IMR-90 (cell line): ENCODE measurements at regions not wholly inside any gene's neighbourhood (a gene's known extent, or its start where the extent isn't known, plus 50 kb on each side); places are given as distances from the start of the nearest gene placed in this dataset.

Experiments used
- ATAC-seq: fragments of 200-7000 bp; cut with Tn5 transposase; 2 replicates; pipeline ENCODE4 v1.9.1; 2020; ENCODE audit warnings: low read depth, mild to moderate bottlenecking, moderate library complexity
- BruUV-seq: library from RNA; stranded (reverse); fragments of 400-500 nt; replicated peaks from 2 replicates; lab custom pipeline; 2021; lab: Mats Ljungman, UMichigan
- CTCF ChIA-PET: fragments of 300-600 bp; formaldehyde crosslinking; extraction: SDS; loops from one replicate; lab custom pipeline; 2021; ENCODE audit warnings: antibody characterized with exemption; lab: Yijun Ruan, JAX
- POLR2A ChIA-PET: fragments of 300-600 bp; sonication (Branson Sonifier 250); formaldehyde crosslinking; loops from one replicate; lab custom pipeline; 2022; ENCODE audit warnings: antibody characterized with exemption; ENCODE audit not compliant: unreplicated experiment; lab: Charles Lee
- DNase-seq: peaks from one replicate; pipeline ENCODE4 v3.0.0; 2013
- H2AFZ ChIP-seq: replicated peaks from 2 replicates; pipeline ENCODE3; 2013; ENCODE audit warnings: low read length, mild to moderate bottlenecking; ENCODE audit not compliant: poor library complexity
- H2AK5ac ChIP-seq: 2 replicates; pipeline ENCODE4 v1.6.1; 2013; ENCODE audit warnings: low read depth, low read length, inconsistent platforms
- H2AK9ac ChIP-seq: replicated peaks from 2 replicates; pipeline ENCODE3; 2013; ENCODE audit warnings: mild to moderate bottlenecking, low read depth, low read length, moderate library complexity; ENCODE audit not compliant: poor library complexity
- H2BK120ac ChIP-seq: 2 replicates; pipeline ENCODE4 v1.6.1; 2013; ENCODE audit warnings: low read depth, low read length, inconsistent platforms
- H2BK15ac ChIP-seq: 3 replicates; pipeline ENCODE4 v1.6.1; 2013; ENCODE audit warnings: low read depth, low read length, inconsistent platforms
- H2BK20ac ChIP-seq: 2 replicates; pipeline ENCODE4 v1.6.1; 2013; ENCODE audit warnings: low read depth, mild to moderate bottlenecking, inconsistent platforms, low read length, moderate library complexity
- H2BK5ac ChIP-seq: 2 replicates; pipeline ENCODE4 v1.6.1; 2013; ENCODE audit warnings: mild to moderate bottlenecking, low read depth, low read length, inconsistent platforms; ENCODE audit not compliant: poor library complexity, severe bottlenecking
- H3K14ac ChIP-seq: replicated peaks from 2 replicates; pipeline ENCODE4 v1.6.1; 2013; ENCODE audit warnings: low read depth, low read length, inconsistent platforms
- H3K18ac ChIP-seq: 2 replicates; pipeline ENCODE4 v1.6.1; 2013; ENCODE audit warnings: low read depth, low read length, control low read depth
- H3K23ac ChIP-seq: 2 replicates; pipeline ENCODE4 v1.6.1; 2013; ENCODE audit warnings: low read depth, low read length, inconsistent platforms
- H3K27ac ChIP-seq: 2 replicates; pipeline ENCODE4 v1.5.1; 2013; ENCODE audit warnings: mild to moderate bottlenecking, control low read depth, low read length; ENCODE audit not compliant: insufficient read depth
- H3K27me3 ChIP-seq: 2 replicates; pipeline ENCODE4 v1.6.1; 2013; ENCODE audit warnings: low read length; ENCODE audit not compliant: control insufficient read depth, insufficient read depth
- H3K36me3 ChIP-seq: 2 replicates; pipeline ENCODE4 v1.6.1; 2013; ENCODE audit warnings: low read length, mixed read lengths; ENCODE audit not compliant: control insufficient read depth, insufficient read depth
- H3K4ac ChIP-seq: 2 replicates; pipeline ENCODE4 v1.6.1; 2013; ENCODE audit warnings: low read depth, low read length, inconsistent platforms
- H3K4me1 ChIP-seq: 2 replicates; pipeline ENCODE4 v1.6.1; 2013; ENCODE audit warnings: low read length, mixed read lengths; ENCODE audit not compliant: control insufficient read depth, insufficient read depth
- H3K4me2 ChIP-seq: 2 replicates; pipeline ENCODE4 v1.6.1; 2013; ENCODE audit warnings: low read depth, mild to moderate bottlenecking, control low read depth, low read length, moderate library complexity
- H3K4me3 ChIP-seq: 2 replicates; pipeline ENCODE4 v1.5.1; 2013; ENCODE audit warnings: low read depth, mild to moderate bottlenecking, control low read depth, low read length, moderate library complexity; ENCODE audit not compliant: insufficient read depth
- H3K56ac ChIP-seq: 2 replicates; pipeline ENCODE4 v1.6.1; 2013; ENCODE audit warnings: low read length, inconsistent platforms; ENCODE audit not compliant: insufficient read depth; ENCODE audit errors: extremely low read depth
- H3K79me1 ChIP-seq, 2 experiments: 2 replicates each; pipeline ENCODE4 v1.6.1; 2013; ENCODE audit warnings: low read length in 2 of 2, inconsistent platforms in 1 of 2, low read depth in 1 of 2
- H3K9ac ChIP-seq: 2 replicates; pipeline ENCODE4 v1.6.1; 2013; ENCODE audit warnings: low read depth, low read length, control low read depth
- H3K9me1 ChIP-seq: 2 replicates; pipeline ENCODE4 v1.6.1; 2013; ENCODE audit warnings: low read length, inconsistent platforms; ENCODE audit not compliant: insufficient read depth
- H3K9me3 ChIP-seq: 2 replicates; pipeline ENCODE4 v1.6.1; 2013; ENCODE audit warnings: low read length; ENCODE audit not compliant: control insufficient read depth, insufficient read depth
- H4K20me1 ChIP-seq: 2 replicates; pipeline ENCODE4 v1.6.1; 2013; ENCODE audit warnings: low read length, inconsistent platforms; ENCODE audit not compliant: insufficient read depth
- H4K5ac ChIP-seq: 2 replicates; pipeline ENCODE4 v1.6.1; 2013; ENCODE audit warnings: mild to moderate bottlenecking, low read depth, low read length, control low read depth
- H4K8ac ChIP-seq, 2 experiments: 2 replicates each; pipeline ENCODE4 v1.6.1; 2013; ENCODE audit warnings: low read depth in 2 of 2, low read length in 2 of 2, control low read depth in 1 of 2, inconsistent platforms in 1 of 2
- H4K91ac ChIP-seq: 2 replicates; pipeline ENCODE4 v1.6.1; 2013; ENCODE audit warnings: low read depth, low read length, inconsistent platforms; ENCODE audit not compliant: insufficient read depth
- CHD1 ChIP-seq: IDR thresholded peaks from 2 replicates; pipeline ENCODE4 v1.6.1; 2012; ENCODE audit warnings: low read depth, low read length, improper control_type of control experiment
- ELK1 ChIP-seq: fragments of 150-350 bp; IDR thresholded peaks from 2 replicates; pipeline ENCODE4 v1.6.1; 2016; ENCODE audit warnings: low read depth, mild to moderate bottlenecking, low read length, moderate library complexity, borderline replicate concordance
- MAZ ChIP-seq: IDR thresholded peaks from 2 replicates; pipeline ENCODE4 v1.6.1; 2012; ENCODE audit warnings: low read depth, mild to moderate bottlenecking, low read length, improper control_type of control experiment, moderate library complexity, borderline replicate concordance
- NFE2L2 ChIP-seq: fragments of 150-350 bp; IDR thresholded peaks from 2 replicates; pipeline ENCODE4 v1.6.1; 2016; ENCODE audit warnings: low read depth, mild to moderate bottlenecking, low read length
- POLR2A ChIP-seq: IDR thresholded peaks from 2 replicates; pipeline ENCODE4 v1.6.1; 2012; ENCODE audit warnings: mild to moderate bottlenecking, low read depth, low read length
- WGBS, 2 experiments: methylation state at CpG; one replicate each; pipeline versions ENCODE4 v1.1.5 to v1.1.7; 2013; ENCODE audit warnings: missing lambda C conversion rate in 2 of 2; ENCODE audit not compliant: insufficient read length in 1 of 2; ENCODE audit errors: extremely low coverage in 2 of 2; 5-methylcytosine and 5-hydroxymethylcytosine counted together
- dilution Hi-C: fragments of 300-500 bp; cut with HindIII; formaldehyde crosslinking; loops from one replicate; pipeline ENCODE4 v1.14.3; 2018; ENCODE audit warnings: low sequenced_read_pairs; ENCODE audit not compliant: unreplicated experiment
- in situ Hi-C: fragments of 300-500 bp; cut with MboI; formaldehyde crosslinking; loops from 3 replicates; pipeline ENCODE4 v1.14.3; 2019; ENCODE audit warnings: low sequenced_read_pairs, inconsistent platforms, mixed read lengths
- intact Hi-C: fragments of 100-400 bp; cut with micrococcal nuclease; formaldehyde crosslinking; loops from 2 replicates; pipeline ENCODE4 v1.10.0; 2022

- WGBS, 2 experiments = no CpG with 5 or more reads among the region's 7 CpGs
- no peak overlapping the region for H4K91ac ChIP-seq
- H3K23ac ChIP-seq = no peak overlapping the region
- no peaks in the 10 kb centered on the region for H3K36me3 ChIP-seq
- ChIA-PET POLR2A (no interaction called here), CTCF (no interaction called here)
- in situ Hi-C loops = no loop called here
- no peak overlapping the region for H3K56ac ChIP-seq
- H2AFZ ChIP-seq = no peak overlapping the region
- H3K18ac ChIP-seq = no peak overlapping the region
- intact Hi-C loops = no loop called here
- H3K9me1 ChIP-seq = no peaks in the 10 kb centered on the region
- no peak overlapping the region for H4K5ac ChIP-seq
- no peak overlapping the region for H3K4ac ChIP-seq
- no peak overlapping the region for H4K8ac ChIP-seq
- DNase-seq (no peak), ATAC-seq (no peak)
- H2BK5ac ChIP-seq = no peak overlapping the region
- no peaks in the 10 kb centered on the region for H3K9me3 ChIP-seq
- no peak overlapping the region for H2BK20ac ChIP-seq
- no peak for TF ChIP-seq MAZ
- no peak for TF ChIP-seq POLR2A
- TF ChIP-seq CHD1 = no peak
- TF ChIP-seq ELK1 = no peak
- no peak for TF ChIP-seq NFE2L2
- H2BK120ac ChIP-seq = no peak overlapping the region
- peaks cover 2% of the 10 kb centered on the region; the same call in 1 of the 2 replicates for H3K4me1 ChIP-seq
- H3K27ac ChIP-seq = no peak overlapping the region
- no peak overlapping the region for H2AK9ac ChIP-seq
- H2AK5ac ChIP-seq = peak overlapping the region; percentile 4; the same call in 1 of the 2 replicates
- no peak overlapping the region for H3K4me3 ChIP-seq
- H3K9ac ChIP-seq = no peak overlapping the region
- BruUV-seq = no TSS peak
- no peaks in the 10 kb centered on the region for H3K79me1 ChIP-seq
- no peak overlapping the region for H2BK15ac ChIP-seq
- no peak overlapping the region for H3K14ac ChIP-seq
- no peaks in the 10 kb centered on the region for H4K20me1 ChIP-seq
- no peak overlapping the region for H3K4me2 ChIP-seq
- dilution Hi-C loops = no loop called here
- no peaks in the 10 kb centered on the region for H3K27me3 ChIP-seq
These were observed 74.5 kb upstream of the PICALM start for GRCh38 chr11:86143087-86144030.
